ENCODE measurements at regions not wholly inside any gene's neighbourhood (a gene's known extent, or its start where the extent isn't known, plus 50 kb on each side); places are given as distances from the start of the nearest gene placed in this dataset.

GRCh38 chr17:13925579-13925978 lies 143.7 kb upstream of the COX10 start:
- TF ChIP-seq EZH2phosphoT487 (IDR thresholded peaks at IDR 0.05; ENCODE audit: low read length) (no peak), EZH2 (optimal IDR thresholded peaks at IDR 0.05; ENCODE audit: low read depth, low read length) (no peak), CTCF (IDR thresholded peaks at IDR 0.05; ENCODE audit: low read length) (no peak; the same call in 1 of the 2 replicates)
- no peak overlapping the region for H3K9ac ChIP-seq (ENCODE audit: low read length)

GRCh38 chr17:13931111-13931526 lies 138.2 kb upstream of the COX10 start:
- Histone ChIP-seq H3F3A (ENCODE audit: insufficient read depth, low read length) (no peaks in the 10 kb centered on the region), H3K4me1 (ENCODE audit: low read length) (no peaks in the 10 kb centered on the region), H3K27me3 (replicated peaks; ENCODE audit: insufficient read depth, low read length) (no peaks in the 10 kb centered on the region), H3K4me3 (ENCODE audit: low read length) (no peak overlapping the region), H2AFZ (ENCODE audit: low read length) (no peak overlapping the region), H3K9me2 (replicated peaks; ENCODE audit: insufficient read depth, low read length) (no peaks in the 10 kb centered on the region), H3K27ac (ENCODE audit: low read length) (no peak overlapping the region), H3K36me3 (replicated peaks; ENCODE audit: insufficient read depth, low read length) (no peaks in the 10 kb centered on the region), H4K20me1 (ENCODE audit: insufficient read depth, low read length) (no peaks in the 10 kb centered on the region), H3K79me2 (ENCODE audit: low read length) (no peaks in the 10 kb centered on the region), H3K4me2 (ENCODE audit: low read depth, low read length) (no peak overlapping the region), H3K9ac (ENCODE audit: low read length) (no peak overlapping the region), H3K9me3 (replicated peaks; ENCODE audit: insufficient read depth, low read length) (no peaks in the 10 kb centered on the region)
- TF ChIP-seq CTCF (IDR thresholded peaks at IDR 0.05; ENCODE audit: low read length) (no peak), EZH2phosphoT487 (IDR thresholded peaks at IDR 0.05; ENCODE audit: low read length) (no peak), EZH2 (optimal IDR thresholded peaks at IDR 0.05; ENCODE audit: low read depth, low read length) (no peak)
- DNase-seq: no peak

More at GRCh38 chr17:13925579-13925978, 143.7 kb upstream of the COX10 start:
- H4K20me1 ChIP-seq (ENCODE audit: insufficient read depth, low read length): no peaks in the 10 kb centered on the region
- no peak overlapping the region for H3K4me2 ChIP-seq (ENCODE audit: low read depth, low read length)
- H3K79me2 ChIP-seq (ENCODE audit: low read length): no peaks in the 10 kb centered on the region
- no peak overlapping the region for H3K4me3 ChIP-seq (ENCODE audit: low read length)
- no peaks in the 10 kb centered on the region for H3K27me3 ChIP-seq (replicated peaks; ENCODE audit: insufficient read depth, low read length)
- no peaks in the 10 kb centered on the region for H3K9me2 ChIP-seq (replicated peaks; ENCODE audit: insufficient read depth, low read length)
- H3K4me1 ChIP-seq (ENCODE audit: low read length): no peaks in the 10 kb centered on the region
- H3K9me3 ChIP-seq (replicated peaks; ENCODE audit: insufficient read depth, low read length): no peaks in the 10 kb centered on the region
- no peak overlapping the region for H2AFZ ChIP-seq (ENCODE audit: low read length)
- no peaks in the 10 kb centered on the region for H3F3A ChIP-seq (ENCODE audit: insufficient read depth, low read length)
- no peak overlapping the region for H3K27ac ChIP-seq (ENCODE audit: low read length)
- no peaks in the 10 kb centered on the region for H3K36me3 ChIP-seq (replicated peaks; ENCODE audit: insufficient read depth, low read length)
- no peak for DNase-seq

- Histone ChIP-seq H3K9ac (ENCODE audit: low read length) (no peak overlapping the region), H3K79me2 (ENCODE audit: low read length) (no peaks in the 10 kb centered on the region), H3K4me3 (ENCODE audit: low read length) (no peak overlapping the region), H3K9me2 (replicated peaks; ENCODE audit: insufficient read depth, low read length) (no peaks in the 10 kb centered on the region), H3K27ac (ENCODE audit: low read length) (no peak overlapping the region), H3F3A (ENCODE audit: insufficient read depth, low read length) (no peaks in the 10 kb centered on the region), H3K36me3 (replicated peaks; ENCODE audit: insufficient read depth, low read length) (no peaks in the 10 kb centered on the region), H4K20me1 (ENCODE audit: insufficient read depth, low read length) (no peaks in the 10 kb centered on the region), H3K27me3 (replicated peaks; ENCODE audit: insufficient read depth, low read length) (no peaks in the 10 kb centered on the region), H3K4me2 (ENCODE audit: low read depth, low read length) (no peak overlapping the region), H3K9me3 (replicated peaks; ENCODE audit: insufficient read depth, low read length) (no peaks in the 10 kb centered on the region), H3K4me1 (ENCODE audit: low read length) (no peaks in the 10 kb centered on the region), H2AFZ (ENCODE audit: low read length) (no peak overlapping the region)
- DNase-seq: no peak
- TF ChIP-seq EZH2phosphoT487 (IDR thresholded peaks at IDR 0.05; ENCODE audit: low read length) (no peak), EZH2 (optimal IDR thresholded peaks at IDR 0.05; ENCODE audit: low read depth, low read length) (no peak), CTCF (IDR thresholded peaks at IDR 0.05; ENCODE audit: low read length) (no peak)
Measured at GRCh38 chr17:13931800-13932460, 137.4 kb upstream of the COX10 start.
